Keratinocyte (primary cell): ENCODE measurements at regions not wholly inside any gene's neighbourhood (a gene's known extent, or its start where the extent isn't known, plus 50 kb on each side); places are given as distances from the start of the nearest gene placed in this dataset.

Experiments used
- DNase-seq: peaks from one replicate; pipeline ENCODE4 v3.0.0-alpha.2; 2011; ENCODE audit warnings: low read depth, missing footprints, low spot score
- FAIRE-seq: peaks from 2 replicates; lab custom pipeline; 2011; peaks lifted over from hg19 to GRCh38; lab: Jason Lieb, UNC
- H2AFZ ChIP-seq: 2 replicates; pipeline ENCODE4 v1.6.0; 2012; ENCODE audit warnings: low read length, control low read depth, inconsistent platforms; ENCODE audit not compliant: control insufficient read depth
- H3K27ac ChIP-seq: 2 replicates; pipeline ENCODE4 v1.5.1; 2011; ENCODE audit warnings: low read length; ENCODE audit not compliant: control insufficient read depth, insufficient read depth
- H3K27me3 ChIP-seq: 3 replicates; pipeline ENCODE4 v1.6.0; 2011; ENCODE audit warnings: low read length; ENCODE audit not compliant: control insufficient read depth, insufficient read depth; ENCODE audit errors: extremely low read depth
- H3K36me3 ChIP-seq, 2 experiments: 2 replicates in 1 of 2; 3 replicates in 1 of 2; pipeline ENCODE4 v1.5.1; 2011; ENCODE audit warnings: low read length in 2 of 2, mild to moderate bottlenecking in 1 of 2; ENCODE audit not compliant: control insufficient read depth in 2 of 2, insufficient read depth in 2 of 2; ENCODE audit errors: extremely low read depth in 1 of 2
- H3K4me1 ChIP-seq: 3 replicates; pipeline ENCODE4 v1.5.1; 2011; ENCODE audit warnings: low read length; ENCODE audit not compliant: control insufficient read depth, insufficient read depth; ENCODE audit errors: extremely low read depth
- H3K4me2 ChIP-seq: 3 replicates; pipeline ENCODE4 v1.6.0; 2011; ENCODE audit warnings: low read depth, low read length; ENCODE audit not compliant: control insufficient read depth, insufficient read depth; ENCODE audit errors: extremely low read depth
- H3K4me3 ChIP-seq, 3 experiments: fragments of 200-600 bp in 1 of 3; sonication (generic) in 1 of 3; 2 replicates in 2 of 3; 3 replicates in 1 of 3; pipeline ENCODE4 v1.5.1; 2011 to 2016; ENCODE audit warnings: low read length in 3 of 3, mild to moderate bottlenecking in 3 of 3, control low read depth in 2 of 3, inconsistent platforms in 1 of 3, low read depth in 1 of 3, mixed read lengths in 1 of 3, mixed run types in 1 of 3, moderate library complexity in 1 of 3; ENCODE audit not compliant: control insufficient read depth in 2 of 3, insufficient read depth in 2 of 3; ENCODE audit errors: extremely low read depth in 1 of 3
- H3K79me2 ChIP-seq: 2 replicates; pipeline ENCODE4 v1.6.0; 2012; ENCODE audit warnings: low read length; ENCODE audit not compliant: control insufficient read depth, insufficient read depth
- H3K9ac ChIP-seq: 3 replicates; pipeline ENCODE4 v1.6.0; 2011; ENCODE audit warnings: low read length; ENCODE audit not compliant: control insufficient read depth, insufficient read depth; ENCODE audit errors: extremely low read depth
- H3K9me1 ChIP-seq: 3 replicates; pipeline ENCODE4 v1.6.0; 2011; ENCODE audit warnings: low read length; ENCODE audit not compliant: control insufficient read depth, insufficient read depth; ENCODE audit errors: extremely low read depth
- H3K9me3 ChIP-seq: 2 replicates; pipeline ENCODE4 v1.5.1; 2012; ENCODE audit warnings: low read depth, low read length; ENCODE audit not compliant: control insufficient read depth
- H4K20me1 ChIP-seq: 3 replicates; pipeline ENCODE4 v1.6.0; 2011; ENCODE audit warnings: low read length; ENCODE audit not compliant: control insufficient read depth, insufficient read depth; ENCODE audit errors: extremely low read depth
- EZH2 ChIP-seq: IDR thresholded peaks from one replicate; pipeline ENCODE4 v1.6.1; 2012; ENCODE audit warnings: inconsistent platforms, mild to moderate bottlenecking, low read length, moderate library complexity
- dilution Hi-C: fragments of 300-500 bp; cut with MboI; formaldehyde crosslinking; loops from one replicate; pipeline ENCODE4 v1.7.0; 2020; ENCODE audit warnings: low sequenced_read_pairs; ENCODE audit not compliant: extremely low pct_ligation_motif_present
- TF ChIP-seq, protein P1 (sequence below), 3 experiments: IDR thresholded peaks in 1 of 3; conservative IDR thresholded peaks in 1 of 3; optimal IDR thresholded peaks in 1 of 3; 2 replicates in 2 of 3; 3 replicates in 1 of 3; pipeline versions ENCODE3 to v1.5.1; 2011; ENCODE audit warnings: low read length in 3 of 3, mild to moderate bottlenecking in 3 of 3, moderate library complexity in 2 of 3, control low read depth in 1 of 3, inconsistent platforms in 1 of 3; ENCODE audit not compliant: insufficient read depth in 2 of 3; ENCODE audit errors: extremely low read depth in 1 of 3

DNA sequence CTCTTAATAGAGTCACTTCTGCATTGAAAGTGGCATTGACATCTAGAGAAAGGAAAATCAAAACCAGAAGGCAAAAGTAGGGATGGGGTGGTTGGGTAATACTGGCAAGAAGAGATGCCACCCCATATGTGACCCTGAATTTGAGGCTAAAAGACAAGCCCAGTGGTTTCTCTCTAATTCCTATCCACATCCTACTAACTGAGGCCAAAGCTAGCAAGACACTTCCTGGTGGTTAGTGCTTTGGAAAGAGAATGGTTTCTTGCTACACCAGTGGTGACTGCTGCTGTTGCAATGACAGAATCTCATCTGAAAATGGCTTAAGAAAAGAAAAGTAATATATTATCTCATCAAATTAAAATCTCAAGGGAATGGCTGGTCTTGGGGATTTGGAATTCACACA, 640.6 kb downstream of the EPHA4 start:
- H3K4me1 ChIP-seq, result peaks cover 4% of the 10 kb centered on the region
- TF ChIP-seq, protein P1, sequence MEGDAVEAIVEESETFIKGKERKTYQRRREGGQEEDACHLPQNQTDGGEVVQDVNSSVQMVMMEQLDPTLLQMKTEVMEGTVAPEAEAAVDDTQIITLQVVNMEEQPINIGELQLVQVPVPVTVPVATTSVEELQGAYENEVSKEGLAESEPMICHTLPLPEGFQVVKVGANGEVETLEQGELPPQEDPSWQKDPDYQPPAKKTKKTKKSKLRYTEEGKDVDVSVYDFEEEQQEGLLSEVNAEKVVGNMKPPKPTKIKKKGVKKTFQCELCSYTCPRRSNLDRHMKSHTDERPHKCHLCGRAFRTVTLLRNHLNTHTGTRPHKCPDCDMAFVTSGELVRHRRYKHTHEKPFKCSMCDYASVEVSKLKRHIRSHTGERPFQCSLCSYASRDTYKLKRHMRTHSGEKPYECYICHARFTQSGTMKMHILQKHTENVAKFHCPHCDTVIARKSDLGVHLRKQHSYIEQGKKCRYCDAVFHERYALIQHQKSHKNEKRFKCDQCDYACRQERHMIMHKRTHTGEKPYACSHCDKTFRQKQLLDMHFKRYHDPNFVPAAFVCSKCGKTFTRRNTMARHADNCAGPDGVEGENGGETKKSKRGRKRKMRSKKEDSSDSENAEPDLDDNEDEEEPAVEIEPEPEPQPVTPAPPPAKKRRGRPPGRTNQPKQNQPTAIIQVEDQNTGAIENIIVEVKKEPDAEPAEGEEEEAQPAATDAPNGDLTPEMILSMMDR (optimal IDR thresholded peaks at IDR 0.05 in 1 of 3, IDR thresholded peaks at IDR 0.05 in 1 of 3, conservative IDR thresholded peaks at IDR 0.05 in 1 of 3; ENCODE audit: extremely low read depth in 1 of 3, insufficient read depth in 2 of 3, low read length in 3 of 3), result no peak
- TF ChIP-seq EZH2, result no peak
- H3K4me2 ChIP-seq, result no peak overlapping the region
- no peaks in the 10 kb centered on the region for H3K27me3 ChIP-seq
- H3K9me1 ChIP-seq, result no peaks in the 10 kb centered on the region
- H3K79me2 ChIP-seq, result no peaks in the 10 kb centered on the region
- no peak overlapping the region for H3K4me3 ChIP-seq
- dilution Hi-C loops, result no loop called here
- DNase-seq, result no peak
- H4K20me1 ChIP-seq, result no peaks in the 10 kb centered on the region
- no peak overlapping the region for H3K9ac ChIP-seq
- no peak overlapping the region for H2AFZ ChIP-seq
- no peaks in the 10 kb centered on the region for H3K36me3 ChIP-seq
- no peak for FAIRE-seq
- no peak overlapping the region for H3K27ac ChIP-seq
- H3K9me3 ChIP-seq, result peaks cover under 1% of the 10 kb centered on the region

DNA sequence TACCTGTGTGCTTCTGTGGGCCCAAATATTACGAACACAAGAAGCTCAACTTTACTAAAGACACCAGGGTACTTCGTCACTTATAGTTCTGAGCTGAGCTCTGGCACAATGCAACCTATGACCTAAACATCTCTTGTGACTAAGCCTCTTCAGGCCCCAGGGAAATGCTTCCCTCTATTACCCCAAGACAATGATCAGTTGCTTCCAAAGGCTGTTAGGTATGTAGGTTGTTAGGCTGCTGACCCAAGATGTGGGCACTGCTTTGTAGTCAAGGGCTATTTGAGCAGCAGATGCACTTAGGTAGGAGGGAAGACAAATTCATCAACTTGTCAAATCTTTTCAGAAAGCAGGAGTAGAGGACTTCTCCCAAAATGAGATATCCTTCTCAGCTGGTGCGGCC, 640.1 kb downstream of the EPHA4 start:
- Histone ChIP-seq H3K4me3 (no peak overlapping the region), H3K36me3 (no peaks in the 10 kb centered on the region), H3K9me1 (no peaks in the 10 kb centered on the region), H3K27me3 (no peaks in the 10 kb centered on the region), H3K4me1 (peaks cover 4% of the 10 kb centered on the region), H4K20me1 (no peaks in the 10 kb centered on the region), H3K9ac (no peak overlapping the region), H3K4me2 (no peak overlapping the region), H3K9me3 (no peaks in the 10 kb centered on the region), H3K79me2 (no peaks in the 10 kb centered on the region), H2AFZ (no peak overlapping the region), H3K27ac (no peak overlapping the region)
- dilution Hi-C loops, result no loop called here
- DNase-seq (no peak), FAIRE-seq (no peak)
- TF ChIP-seq EZH2, result no peak
- TF ChIP-seq, protein P1 (optimal IDR thresholded peaks at IDR 0.05 in 1 of 3, IDR thresholded peaks at IDR 0.05 in 1 of 3, conservative IDR thresholded peaks at IDR 0.05 in 1 of 3; ENCODE audit: extremely low read depth in 1 of 3, insufficient read depth in 2 of 3, low read length in 3 of 3), result no peak
